ENCODE measurements at regions not wholly inside any gene's neighbourhood (a gene's known extent, or its start where the extent isn't known, plus 50 kb on each side); places are given as distances from the start of the nearest gene placed in this dataset.

- in situ Hi-C loops (cut with MboI; ENCODE audit: low sequenced_read_pairs in 4 of 4): no loop called here
- H3K27me3 ChIP-seq: no peaks in the 10 kb centered on the region
- H3K4me3 ChIP-seq: no peak overlapping the region
- DNase-seq (no peak), ATAC-seq (no peak)
- no peak overlapping the region for H3K27ac ChIP-seq
- intact Hi-C loops (cut with DNase I; ENCODE audit: low total_unique reads): no loop called here
- no peaks in the 10 kb centered on the region for H3K9me3 ChIP-seq
- TF ChIP-seq POLR2A (IDR thresholded peaks at IDR 0.05) (no peak), CTCF (IDR thresholded peaks at IDR 0.05 in 4 of 5, conservative IDR thresholded peaks at IDR 0.05 in 1 of 5) (no peak)
- peaks cover 0 to under 1% of the 10 kb centered on the region in 2 donors for H3K4me1 ChIP-seq
- no peaks in the 10 kb centered on the region for H3K36me3 ChIP-seq
Measured at GRCh38 chr14:59037620-59038019, 150.8 kb upstream of the DAAM1 start.

- intact Hi-C loops (cut with DNase I; ENCODE audit: low total_unique reads) (no loop called here), in situ Hi-C loops (cut with MboI; ENCODE audit: low sequenced_read_pairs in 4 of 4) (no loop called here)
- Histone ChIP-seq H3K4me1 (no peaks in the 10 kb centered on the region), H3K4me3 (no peak overlapping the region), H3K36me3 (no peaks in the 10 kb centered on the region), H3K9me3 (no peaks in the 10 kb centered on the region), H3K27ac (no peak overlapping the region), H3K27me3 (no peaks in the 10 kb centered on the region)
- TF ChIP-seq CTCF (IDR thresholded peaks at IDR 0.05 in 4 of 5, conservative IDR thresholded peaks at IDR 0.05 in 1 of 5) (no peak), POLR2A (IDR thresholded peaks at IDR 0.05) (no peak)
- ATAC-seq (no peak), DNase-seq (no peak)
Measured at GRCh38 chr14:59038746-59039145, 149.7 kb upstream of the DAAM1 start.

- DNase-seq: no peak
- no peak for ATAC-seq
- H3K9me3 ChIP-seq: no peaks in the 10 kb centered on the region
- no peak overlapping the region for H3K27ac ChIP-seq
- no peaks in the 10 kb centered on the region for H3K27me3 ChIP-seq
- in situ Hi-C loops (cut with MboI; ENCODE audit: low sequenced_read_pairs in 4 of 4): no loop called here
- H3K4me1 ChIP-seq: no peaks in the 10 kb centered on the region
- intact Hi-C loops (cut with DNase I; ENCODE audit: low total_unique reads): no loop called here
- no peak overlapping the region for H3K4me3 ChIP-seq
- no peaks in the 10 kb centered on the region for H3K36me3 ChIP-seq
- TF ChIP-seq POLR2A (IDR thresholded peaks at IDR 0.05) (no peak), CTCF (IDR thresholded peaks at IDR 0.05 in 4 of 5, conservative IDR thresholded peaks at IDR 0.05 in 1 of 5) (no peak)
Measured at GRCh38 chr14:59041308-59041707, 147.2 kb upstream of the DAAM1 start.

GRCh38 chr14:59044707-59045106 is 143.8 kb upstream of the DAAM1 start:
- in situ Hi-C loops (cut with MboI; ENCODE audit: low sequenced_read_pairs in 4 of 4): no loop called here
- no peak for ATAC-seq

More at GRCh38 chr14:59044707-59045106, 143.8 kb upstream of the DAAM1 start:
- H3K9me3 ChIP-seq: no peaks in the 10 kb centered on the region
- H3K4me3 ChIP-seq: no peak overlapping the region
- H3K27ac ChIP-seq: no peak overlapping the region
- TF ChIP-seq POLR2A (IDR thresholded peaks at IDR 0.05) (no peak), CTCF (IDR thresholded peaks at IDR 0.05 in 4 of 5, conservative IDR thresholded peaks at IDR 0.05 in 1 of 5) (no peak)
- no peak for DNase-seq
- no peaks in the 10 kb centered on the region for H3K27me3 ChIP-seq
- no peaks in the 10 kb centered on the region for H3K4me1 ChIP-seq
- no peaks in the 10 kb centered on the region for H3K36me3 ChIP-seq
- intact Hi-C loops (cut with DNase I; ENCODE audit: low total_unique reads): no loop called here

Measured in gastrocnemius medialis (tissue), 4 donors.